DMS 273 treated with DMSO at 0.1 percent for 48 hours (cell line): ENCODE measurements at regions not wholly inside any gene's neighbourhood (a gene's known extent, or its start where the extent isn't known, plus 50 kb on each side); places are given as distances from the start of the nearest gene placed in this dataset.
"Not testable (repeated sequence)": the region's sequence is repeated elsewhere in the genome, so short reads cannot be mapped to it uniquely, and the experiment has no call there.

Experiments used
- DNase-seq: peaks from one replicate; lab custom pipeline; 2025; lab: John Stamatoyannopoulos, UW

- DNase-seq: not testable (repeated sequence)
Measured at GRCh38 chr7:76716551-76716950, 89.5 kb upstream of the POMZP3 start.

GRCh38 chr7:76712926-76713325 lies 85.8 kb upstream of the POMZP3 start:
- DNase-seq: not testable (repeated sequence)

GRCh38 chr7:76711648-76712047 lies 84.6 kb upstream of the POMZP3 start:
- peak; percentile 9 for DNase-seq

DNA sequence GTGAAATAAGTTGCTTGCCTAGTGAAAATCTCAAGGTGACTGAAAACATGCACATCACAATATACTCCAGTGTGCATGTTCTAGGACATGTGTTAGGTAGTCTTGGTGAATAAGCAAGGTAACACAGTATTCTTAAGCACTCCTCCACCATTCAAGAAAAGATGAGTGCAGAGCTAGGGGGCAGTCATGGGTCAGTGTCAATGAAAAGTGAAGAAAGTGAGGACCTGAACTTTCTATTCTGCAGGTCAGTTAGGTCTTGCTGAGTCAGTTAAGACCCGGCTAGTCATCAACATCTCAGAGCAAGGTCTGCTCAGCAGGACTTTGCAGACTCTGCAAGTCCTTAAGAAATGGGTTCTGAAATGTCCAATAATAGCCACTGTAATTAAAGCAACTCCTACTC lies 82.6 kb upstream of the POMZP3 start:
- DNase-seq: not testable (repeated sequence)

GRCh38 chr7:76708446-76708845 lies 81.4 kb upstream of the POMZP3 start:
- not testable (repeated sequence) for DNase-seq

DNA sequence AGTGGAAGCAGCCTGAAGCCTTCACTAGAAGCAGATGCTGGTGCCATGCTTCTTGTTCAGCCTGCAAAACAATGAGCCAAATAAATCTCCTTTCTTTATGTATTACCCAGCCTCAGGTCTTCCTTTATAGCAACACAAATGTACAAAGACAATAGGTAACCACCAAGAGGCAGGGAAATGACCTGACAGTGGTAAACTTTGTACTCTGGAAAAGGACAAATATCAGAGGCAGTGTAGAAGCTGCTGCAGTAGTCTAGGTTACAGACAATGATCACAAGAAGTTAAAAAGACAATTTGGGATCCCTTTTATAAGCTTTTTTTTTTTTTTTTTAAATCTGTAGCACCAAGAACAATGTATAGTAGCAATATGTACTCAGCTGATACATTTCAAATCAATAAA lies 76.7 kb upstream of the POMZP3 start:
- not testable (repeated sequence) for DNase-seq

- not testable (repeated sequence) for DNase-seq
Measured at GRCh38 chr7:76686277-76686676, 59.2 kb upstream of the POMZP3 start.

DNA sequence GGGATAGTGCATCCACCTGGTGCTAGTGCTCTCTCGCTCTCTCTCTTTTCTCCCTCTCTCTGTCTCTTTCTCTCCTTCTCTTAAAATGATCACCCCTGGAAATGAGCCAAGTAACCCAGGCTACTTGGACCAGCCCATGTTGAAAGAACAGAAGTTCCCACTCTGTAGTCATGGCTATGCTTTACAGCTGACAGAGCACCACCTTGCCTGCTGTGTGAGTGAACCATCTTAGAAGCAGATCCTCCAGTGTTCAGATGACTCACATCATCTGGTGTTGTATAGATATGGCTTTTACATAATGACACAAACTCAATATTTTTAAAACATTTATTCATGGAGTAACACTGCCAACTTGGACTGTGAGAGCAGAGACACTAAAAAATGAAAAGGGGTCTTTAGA lies 57.7 kb upstream of the POMZP3 start:
- not testable (repeated sequence) for DNase-seq

DNA sequence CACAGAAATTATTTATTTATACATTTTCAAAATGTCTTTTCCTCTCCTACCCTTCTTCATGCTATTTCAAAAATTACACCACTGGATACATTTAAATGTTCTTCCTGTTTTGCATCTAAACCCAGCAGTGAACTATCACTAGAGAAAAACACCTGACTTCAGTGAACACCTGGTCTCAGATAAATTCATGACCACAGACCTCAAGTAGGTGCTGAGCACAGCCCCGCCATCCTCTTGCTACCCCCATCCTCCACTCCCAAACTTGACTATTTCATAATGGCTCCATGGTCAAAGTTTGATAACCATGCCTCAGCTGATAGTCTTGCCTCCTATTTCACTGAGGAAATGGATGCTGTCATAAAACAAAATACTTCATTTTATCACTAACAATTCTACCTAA lies 56.6 kb upstream of the POMZP3 start:
- not testable (repeated sequence) for DNase-seq

DNA sequence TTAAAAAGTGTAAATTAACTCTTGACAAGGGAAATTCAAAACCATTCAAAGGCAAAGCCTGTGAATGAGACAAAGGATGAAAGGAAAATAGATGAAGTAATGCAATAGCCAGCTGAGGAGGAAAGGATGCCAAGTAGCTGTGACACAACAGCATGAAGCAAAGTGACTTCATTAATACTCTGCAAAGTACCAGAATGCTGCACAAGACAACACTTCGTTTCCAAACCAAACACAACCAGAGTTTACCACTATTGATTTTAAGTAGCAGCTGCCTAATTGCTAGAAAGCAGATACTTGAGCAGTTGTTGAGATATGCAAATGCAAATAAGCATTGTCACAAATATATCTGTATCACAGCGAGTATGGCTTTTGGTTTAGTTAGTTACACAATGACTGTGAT lies 54.7 kb upstream of the POMZP3 start:
- not testable (repeated sequence) for DNase-seq

GRCh38 chr7:76679174-76679573 lies 52.1 kb upstream of the POMZP3 start:
- not testable (repeated sequence) for DNase-seq

GRCh38 chr7:76678500-76678899 lies 51.4 kb upstream of the POMZP3 start:
- not testable (repeated sequence) for DNase-seq

DNA sequence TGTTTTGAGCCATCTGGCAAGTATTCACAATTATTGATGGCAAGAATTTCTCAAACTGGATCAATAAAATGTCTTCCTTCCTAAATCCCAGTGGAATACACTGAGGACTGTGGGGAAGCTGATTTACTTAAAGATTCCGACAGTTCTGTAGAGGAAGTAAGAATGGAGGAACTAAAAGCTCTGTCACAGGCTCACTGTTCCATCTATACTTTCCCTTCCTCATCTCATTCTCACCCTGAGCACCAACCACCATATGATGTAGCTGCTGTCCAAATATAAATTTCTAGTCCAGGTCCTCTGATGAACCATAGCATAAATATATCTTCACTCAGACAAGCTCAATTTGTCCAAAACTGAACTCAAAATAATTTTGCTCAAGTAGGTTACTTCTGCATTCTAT lies 49.8 kb upstream of the POMZP3 start:
- not testable (repeated sequence) for DNase-seq
